Gastroesophageal sphincter (tissue), 3 donors: ENCODE measurements at regions not wholly inside any gene's neighbourhood (a gene's known extent, or its start where the extent isn't known, plus 50 kb on each side); places are given as distances from the start of the nearest gene placed in this dataset.

Experiments
- CTCF ChIP-seq, 4 experiments: fragments of 200-600 bp in 2 of 4; fragments of 450-650 bp in 2 of 4; sonication (generic) in 1 of 4; IDR thresholded peaks; one replicate each; pipeline ENCODE4 v1.5.1; 2017 to 2019; ENCODE audit warnings: antibody characterized with exemption in 4 of 4, mild to moderate bottlenecking in 2 of 4, moderate library complexity in 2 of 4
- POLR2A ChIP-seq, 2 donors: fragments of 450-650 bp; IDR thresholded peaks; one replicate each; pipeline ENCODE4 v1.6.1; 2017; ENCODE audit warnings: antibody characterized with exemption in 2 of 2, mild to moderate bottlenecking in 2 of 2, moderate library complexity in 1 of 2

- TF ChIP-seq CTCF (IDR thresholded peaks at IDR 0.05): no peak
- TF ChIP-seq POLR2A (IDR thresholded peaks at IDR 0.05): no peak
Observed at GRCh38 chr11:97544431-97544830, 1154.6 kb downstream of the JRKL start.
